Testis (tissue), 2 donors: ENCODE measurements at regions not wholly inside any gene's neighbourhood (a gene's known extent, or its start where the extent isn't known, plus 50 kb on each side); places are given as distances from the start of the nearest gene placed in this dataset.

Experiments used
- DNase-seq: peaks from one replicate; pipeline ENCODE4 v3.0.0-alpha.2; 2019
- H3K27ac ChIP-seq, 2 donors: fragments of 200-600 bp; sonication (generic); one replicate each; pipeline ENCODE4 v1.5.1; 2019
- H3K27me3 ChIP-seq: fragments of 200-600 bp; sonication (generic); one replicate; pipeline ENCODE4 v1.5.1; 2019
- H3K36me3 ChIP-seq: fragments of 200-600 bp; sonication (generic); one replicate; pipeline ENCODE4 v1.5.1; 2017; ENCODE audit warnings: low read depth; ENCODE audit errors: missing control alignments
- H3K4me1 ChIP-seq: fragments of 200-600 bp; sonication (generic); one replicate; pipeline ENCODE4 v1.5.1; 2019
- H3K4me3 ChIP-seq, 2 donors: fragments of 200-600 bp; sonication (generic); one replicate each; pipeline ENCODE4 v1.5.1; 2017 to 2019
- H3K9me3 ChIP-seq: fragments of 200-600 bp; sonication (generic); one replicate; pipeline ENCODE4 v1.5.1; 2017
- POLR2A ChIP-seq: fragments of 450-650 bp; IDR thresholded peaks from one replicate; pipeline ENCODE4 v1.6.1; 2017; ENCODE audit warnings: antibody characterized with exemption, mild to moderate bottlenecking, moderate library complexity
- WGBS, 2 donors: methylation state at CpG; one replicate each; pipeline ENCODE4 v1.1.5; 2018; 5-methylcytosine and 5-hydroxymethylcytosine counted together
- intact Hi-C: fragments of 100-400 bp; cut with DNase I; formaldehyde crosslinking; loops from one replicate; pipeline ENCODE4 v1.15.1; 2023; ENCODE audit warnings: low total_unique reads
- TF ChIP-seq, protein P1 (sequence below), 3 experiments: fragments of 450-650 bp in 2 of 3; fragments of 200-600 bp in 1 of 3; sonication (generic) in 1 of 3; IDR thresholded peaks; one replicate each; pipeline ENCODE4 v1.5.1; 2016 to 2019; ENCODE audit warnings: antibody characterized with exemption in 3 of 3, mild to moderate bottlenecking in 2 of 3, moderate library complexity in 1 of 3

DNA sequence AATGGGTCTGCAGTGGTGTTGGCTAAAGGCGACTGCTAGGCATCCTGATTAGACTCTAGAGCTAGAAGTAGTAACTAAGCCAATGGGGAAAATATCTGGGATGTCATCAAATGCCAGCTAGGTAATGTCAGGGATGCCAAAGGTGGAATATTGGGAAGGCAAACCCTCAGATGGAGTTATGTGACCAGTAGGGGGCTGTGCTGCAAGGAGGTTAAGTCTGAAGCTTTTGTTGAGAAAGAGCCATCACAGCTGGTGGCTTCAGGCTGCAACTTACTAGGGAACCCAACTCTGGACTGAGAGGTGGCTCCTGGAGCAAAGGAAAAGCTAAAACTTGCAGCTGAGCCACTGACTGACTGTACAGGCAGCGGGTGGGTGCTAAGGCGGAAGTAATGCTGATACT lies 576.9 kb upstream of the GHITM start:
- no peaks in the 10 kb centered on the region for H3K36me3 ChIP-seq
- no peak overlapping the region for H3K27ac ChIP-seq
- intact Hi-C loops: no loop called here
- 95 to 96% methylated on average over 3 of the region's 3 CpGs for WGBS, 2 donors
- no peaks in the 10 kb centered on the region for H3K9me3 ChIP-seq
- H3K27me3 ChIP-seq: no peaks in the 10 kb centered on the region
- H3K4me1 ChIP-seq: no peaks in the 10 kb centered on the region
- TF ChIP-seq, protein P1, sequence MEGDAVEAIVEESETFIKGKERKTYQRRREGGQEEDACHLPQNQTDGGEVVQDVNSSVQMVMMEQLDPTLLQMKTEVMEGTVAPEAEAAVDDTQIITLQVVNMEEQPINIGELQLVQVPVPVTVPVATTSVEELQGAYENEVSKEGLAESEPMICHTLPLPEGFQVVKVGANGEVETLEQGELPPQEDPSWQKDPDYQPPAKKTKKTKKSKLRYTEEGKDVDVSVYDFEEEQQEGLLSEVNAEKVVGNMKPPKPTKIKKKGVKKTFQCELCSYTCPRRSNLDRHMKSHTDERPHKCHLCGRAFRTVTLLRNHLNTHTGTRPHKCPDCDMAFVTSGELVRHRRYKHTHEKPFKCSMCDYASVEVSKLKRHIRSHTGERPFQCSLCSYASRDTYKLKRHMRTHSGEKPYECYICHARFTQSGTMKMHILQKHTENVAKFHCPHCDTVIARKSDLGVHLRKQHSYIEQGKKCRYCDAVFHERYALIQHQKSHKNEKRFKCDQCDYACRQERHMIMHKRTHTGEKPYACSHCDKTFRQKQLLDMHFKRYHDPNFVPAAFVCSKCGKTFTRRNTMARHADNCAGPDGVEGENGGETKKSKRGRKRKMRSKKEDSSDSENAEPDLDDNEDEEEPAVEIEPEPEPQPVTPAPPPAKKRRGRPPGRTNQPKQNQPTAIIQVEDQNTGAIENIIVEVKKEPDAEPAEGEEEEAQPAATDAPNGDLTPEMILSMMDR (IDR thresholded peaks at IDR 0.05): no peak
- TF ChIP-seq POLR2A: no peak
- no peak overlapping the region for H3K4me3 ChIP-seq
- DNase-seq: no peak

DNA sequence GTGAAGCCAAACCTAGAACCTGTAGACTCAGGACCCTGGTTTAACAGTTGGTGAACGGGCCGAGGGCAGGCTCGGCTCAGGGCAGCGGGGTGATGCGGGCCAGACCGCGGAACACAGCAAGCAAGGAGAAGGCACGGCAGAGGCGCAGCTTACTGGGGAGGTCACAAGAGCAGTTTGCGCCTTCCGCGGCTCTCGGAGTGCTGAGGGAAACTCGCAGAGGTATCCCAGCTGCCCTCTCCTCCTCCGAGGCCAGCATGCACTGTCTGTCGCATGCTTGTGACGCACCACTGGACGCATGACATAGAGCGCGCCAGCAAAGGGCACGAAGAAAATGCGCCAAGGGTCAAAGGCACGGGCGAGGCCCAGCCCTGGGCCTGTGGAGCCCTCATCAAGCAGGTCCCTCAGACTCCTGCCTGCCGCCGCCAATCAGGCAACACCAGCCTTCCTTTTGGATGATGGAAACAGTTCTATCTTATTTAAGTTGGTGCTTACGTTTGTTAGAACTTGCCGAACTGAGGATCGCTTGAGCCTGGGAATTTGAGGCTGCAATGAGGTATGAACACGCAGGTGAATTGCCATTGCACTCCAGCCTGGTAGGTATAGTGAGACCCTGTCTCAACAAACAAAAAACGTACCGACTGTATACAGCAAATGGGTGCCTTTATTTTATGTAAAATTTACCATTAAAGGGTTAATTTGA lies 574.3 kb upstream of the GHITM start:
- peak; percentile 62 for DNase-seq
- TF ChIP-seq POLR2A: no peak
- TF ChIP-seq, protein P1 (IDR thresholded peaks at IDR 0.05): no peak
- no peaks in the 10 kb centered on the region for H3K4me1 ChIP-seq
- 76 to 77% methylated on average over 23 to 32 of the region's 32 CpGs for WGBS, 2 donors
- no peak overlapping the region for H3K27ac ChIP-seq
- H3K27me3 ChIP-seq: no peaks in the 10 kb centered on the region
- intact Hi-C loops: no loop called here
- peak overlapping the region; percentile 45 to 47 for H3K4me3 ChIP-seq
- H3K9me3 ChIP-seq: no peaks in the 10 kb centered on the region
- no peaks in the 10 kb centered on the region for H3K36me3 ChIP-seq

DNA sequence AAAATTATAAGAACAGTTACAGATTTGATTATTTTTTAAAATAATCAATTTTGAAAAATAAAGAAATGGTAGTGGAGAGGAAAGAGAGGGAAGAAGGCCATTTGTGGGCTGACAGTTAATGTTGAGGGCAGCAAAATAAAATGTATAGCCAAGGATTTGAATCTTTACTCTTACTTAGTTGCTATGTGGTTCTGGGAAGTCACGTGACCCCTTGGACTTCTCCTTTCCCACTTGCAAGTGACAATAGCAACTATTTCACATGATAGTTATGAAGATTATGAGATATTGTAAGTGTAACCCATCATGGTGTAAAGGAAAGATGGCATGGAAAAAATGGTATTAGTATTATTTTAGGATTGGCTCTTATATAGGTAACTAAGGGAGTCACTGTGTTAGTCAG lies 567.3 kb upstream of the GHITM start:
- intact Hi-C loops: no loop called here
- no peak for DNase-seq
- Histone ChIP-seq H3K27me3 (no peaks in the 10 kb centered on the region), H3K27ac (no peak overlapping the region), H3K4me1 (no peaks in the 10 kb centered on the region), H3K36me3 (no peaks in the 10 kb centered on the region), H3K9me3 (no peaks in the 10 kb centered on the region), H3K4me3 (no peak overlapping the region)
- WGBS, 2 donors: 89 to 94% methylated on average over 1 of the region's 1 CpG
- no peak for TF ChIP-seq POLR2A
- TF ChIP-seq, protein P1 (IDR thresholded peaks at IDR 0.05): no peak

DNA sequence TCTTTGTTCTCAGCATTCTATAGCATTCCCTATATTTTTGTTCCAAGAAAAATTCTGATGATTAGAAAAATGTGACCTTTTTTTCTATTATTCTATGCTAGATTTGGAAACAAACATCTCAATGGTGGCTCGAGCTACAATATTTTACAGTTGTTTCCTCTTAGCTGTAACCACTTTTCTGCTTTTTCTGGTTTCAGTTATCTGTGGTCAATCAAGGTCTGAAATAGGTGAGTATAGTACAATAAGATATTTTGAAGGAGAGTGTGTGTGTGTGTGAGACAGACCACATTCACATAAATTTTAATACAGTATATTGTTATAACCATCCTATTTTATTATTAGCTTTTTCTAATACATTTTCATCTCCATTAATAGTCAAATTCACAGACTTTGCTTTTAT lies 564.5 kb upstream of the GHITM start:
- Histone ChIP-seq H3K27ac (no peak overlapping the region), H3K4me3 (no peak overlapping the region), H3K9me3 (no peaks in the 10 kb centered on the region), H3K36me3 (no peaks in the 10 kb centered on the region), H3K4me1 (no peaks in the 10 kb centered on the region), H3K27me3 (no peaks in the 10 kb centered on the region)
- no peak for DNase-seq
- intact Hi-C loops: no loop called here
- TF ChIP-seq, protein P1 (IDR thresholded peaks at IDR 0.05): no peak
- WGBS, 2 donors: 88 to 89% methylated on average over 1 of the region's 1 CpG

DNA sequence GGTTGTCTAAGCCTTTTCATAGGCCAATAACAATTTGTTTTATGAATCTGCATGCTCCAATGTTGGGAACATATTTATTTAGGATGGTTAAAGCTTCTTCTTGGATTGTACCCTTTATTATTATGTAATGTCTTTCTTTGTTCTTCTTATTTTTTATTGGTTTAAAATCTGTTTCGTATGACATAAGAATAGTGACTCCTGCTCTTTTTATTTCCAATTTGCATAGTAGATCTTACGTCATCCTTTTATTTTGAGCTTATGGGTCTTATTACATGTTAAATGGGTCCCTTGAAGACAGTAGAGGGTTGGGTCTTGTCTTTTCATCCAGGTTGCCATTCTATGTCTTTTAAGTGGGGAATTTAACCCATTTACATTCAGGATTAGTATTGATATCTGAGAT lies 561.9 kb upstream of the GHITM start:
- no peaks in the 10 kb centered on the region for H3K4me1 ChIP-seq
- DNase-seq: no peak
- no peak overlapping the region for H3K4me3 ChIP-seq
- intact Hi-C loops: no loop called here
- no peaks in the 10 kb centered on the region for H3K27me3 ChIP-seq
- H3K36me3 ChIP-seq: no peaks in the 10 kb centered on the region
- WGBS, 2 donors: 91 to 96% methylated on average over 2 of the region's 2 CpGs
- H3K27ac ChIP-seq: no peak overlapping the region
- no peaks in the 10 kb centered on the region for H3K9me3 ChIP-seq
- TF ChIP-seq, protein P1 (IDR thresholded peaks at IDR 0.05): no peak
- no peak for TF ChIP-seq POLR2A
